H9 (cell line): ENCODE measurements at regions not wholly inside any gene's neighbourhood (a gene's known extent, or its start where the extent isn't known, plus 50 kb on each side); places are given as distances from the start of the nearest gene placed in this dataset.

Source experiments
- DNase-seq: peaks from one replicate; pipeline ENCODE4 v3.0.0-alpha.2; 2017
- H2AFZ ChIP-seq: one replicate; pipeline ENCODE4 v1.6.1; 2013; ENCODE audit warnings: mild to moderate bottlenecking, low read length, control low read depth, moderate library complexity
- H2AK5ac ChIP-seq: 2 replicates; pipeline ENCODE4 v1.6.1; 2013; ENCODE audit warnings: low read length, control low read depth, mixed read lengths; ENCODE audit not compliant: insufficient read length
- H2BK120ac ChIP-seq: one replicate; pipeline ENCODE4 v1.6.1; 2013; ENCODE audit warnings: low read depth, mild to moderate bottlenecking, low read length, control low read depth, inconsistent platforms; ENCODE audit not compliant: poor library complexity, severe bottlenecking
- H2BK12ac ChIP-seq: 2 replicates; pipeline ENCODE4 v1.6.1; 2013; ENCODE audit warnings: low read length, control low read depth, mixed read lengths, low read depth; ENCODE audit not compliant: insufficient read length
- H2BK15ac ChIP-seq: 2 replicates; pipeline ENCODE4 v1.6.1; 2013; ENCODE audit warnings: low read depth, low read length, control low read depth
- H2BK20ac ChIP-seq: one replicate; pipeline ENCODE4 v1.6.1; 2013; ENCODE audit warnings: low read depth, mild to moderate bottlenecking, low read length, control low read depth, inconsistent platforms; ENCODE audit not compliant: poor library complexity, severe bottlenecking
- H2BK5ac ChIP-seq: 2 replicates; pipeline ENCODE4 v1.6.1; 2013; ENCODE audit warnings: low read length, control low read depth, mixed read lengths; ENCODE audit not compliant: insufficient read length
- H3K14ac ChIP-seq: 2 replicates; pipeline ENCODE4 v1.6.1; 2013; ENCODE audit warnings: low read length, control low read depth; ENCODE audit not compliant: insufficient read depth
- H3K18ac ChIP-seq: 2 replicates; pipeline ENCODE4 v1.6.1; 2013; ENCODE audit warnings: low read depth, mild to moderate bottlenecking, mixed read lengths, low read length, control low read depth; ENCODE audit not compliant: insufficient read length
- H3K23ac ChIP-seq: 2 replicates; pipeline ENCODE4 v1.6.1; 2013; ENCODE audit warnings: low read length, control low read depth, mixed read lengths, low read depth; ENCODE audit not compliant: insufficient read length
- H3K23me2 ChIP-seq: 2 replicates; pipeline ENCODE4 v1.6.1; 2013; ENCODE audit warnings: low read depth, mild to moderate bottlenecking, mixed read lengths, low read length, control low read depth; ENCODE audit not compliant: insufficient read length, poor library complexity, severe bottlenecking
- H3K27ac ChIP-seq: 2 replicates; pipeline ENCODE4 v1.5.1; 2013; ENCODE audit warnings: low read length, control low read depth, mixed read lengths, low read depth; ENCODE audit not compliant: insufficient read length
- H3K27me3 ChIP-seq: 2 replicates; pipeline ENCODE4 v1.6.1; 2013; ENCODE audit warnings: low read length, control low read depth, inconsistent platforms; ENCODE audit not compliant: insufficient read depth
- H3K4ac ChIP-seq: 2 replicates; pipeline ENCODE4 v1.6.1; 2013; ENCODE audit warnings: low read depth, mild to moderate bottlenecking, control low read depth, inconsistent platforms, low read length, moderate library complexity
- H3K4me1 ChIP-seq: 2 replicates; pipeline ENCODE4 v1.6.1; 2013; ENCODE audit warnings: low read length, control low read depth, inconsistent platforms; ENCODE audit not compliant: insufficient read depth
- H3K4me2 ChIP-seq: 2 replicates; pipeline ENCODE4 v1.6.1; 2013; ENCODE audit warnings: low read length, control low read depth, mixed read lengths; ENCODE audit not compliant: insufficient read length, insufficient read depth
- H3K56ac ChIP-seq: 2 replicates; pipeline ENCODE4 v1.6.1; 2013; ENCODE audit warnings: low read depth, mild to moderate bottlenecking, mixed read lengths, low read length, control low read depth; ENCODE audit not compliant: insufficient read length
- H3K79me1 ChIP-seq: 2 replicates; pipeline ENCODE4 v1.6.1; 2013; ENCODE audit warnings: low read depth, mild to moderate bottlenecking, moderate library complexity, low read length, control low read depth, inconsistent platforms; ENCODE audit not compliant: insufficient read depth, poor library complexity, severe bottlenecking
- H3K79me2 ChIP-seq: 2 replicates; pipeline ENCODE4 v1.6.1; 2013; ENCODE audit warnings: low read length, control low read depth, inconsistent platforms; ENCODE audit not compliant: insufficient read depth
- H3K9ac ChIP-seq: 2 replicates; pipeline ENCODE4 v1.6.1; 2013; ENCODE audit warnings: low read length, control low read depth, mixed read lengths; ENCODE audit not compliant: insufficient read length; ENCODE audit errors: extremely low read depth
- H3K9me3 ChIP-seq: one replicate; pipeline ENCODE4 v1.6.1; 2013; ENCODE audit warnings: low read depth, low read length, inconsistent platforms; ENCODE audit not compliant: control insufficient read depth
- H3T11ph ChIP-seq: one replicate; pipeline ENCODE4 v1.6.1; 2013; ENCODE audit warnings: mild to moderate bottlenecking, low read length, control low read depth, inconsistent platforms
- H4K20me1 ChIP-seq: one replicate; pipeline ENCODE4 v1.6.1; 2013; ENCODE audit not compliant: control insufficient read depth, insufficient read length, insufficient read depth
- H4K5ac ChIP-seq: 2 replicates; pipeline ENCODE4 v1.6.1; 2013; ENCODE audit warnings: low read depth, mild to moderate bottlenecking, mixed read lengths, low read length, control low read depth; ENCODE audit not compliant: insufficient read length
- H4K8ac ChIP-seq: replicated peaks from 2 replicates; pipeline ENCODE4 v1.6.1; 2013; ENCODE audit warnings: low read length, control low read depth, mixed read lengths, low read depth; ENCODE audit not compliant: insufficient read length
- H4K91ac ChIP-seq: 2 replicates; pipeline ENCODE4 v1.6.1; 2013; ENCODE audit warnings: low read depth, mild to moderate bottlenecking, moderate library complexity, mixed read lengths, low read length, control low read depth; ENCODE audit not compliant: insufficient read length
- H3K27ac Mint-ChIP-seq, 3 experiments: 2 replicates in 2 of 3; 3 replicates in 1 of 3; pipeline ENCODE4 v1.8.0; 2020 to 2021; ENCODE audit warnings: mixed read lengths in 3 of 3, mild to moderate bottlenecking in 1 of 3, moderate library complexity in 1 of 3
- H3K27me3 Mint-ChIP-seq: 2 replicates; pipeline ENCODE4 v1.8.0; 2021; ENCODE audit warnings: low read depth, mild to moderate bottlenecking, moderate library complexity, mixed read lengths
- H3K36me3 Mint-ChIP-seq, 3 experiments: 2 replicates in 2 of 3; 3 replicates in 1 of 3; pipeline ENCODE4 v1.8.0; 2020 to 2021; ENCODE audit warnings: low read depth in 3 of 3, mixed read lengths in 3 of 3; ENCODE audit not compliant: insufficient read depth in 1 of 3
- H3K4me1 Mint-ChIP-seq, 2 experiments: 2 replicates each; pipeline ENCODE4 v1.8.0; 2020; ENCODE audit warnings: mixed read lengths in 2 of 2
- H3K4me3 Mint-ChIP-seq, 2 experiments: 2 replicates in 1 of 2; 3 replicates in 1 of 2; pipeline ENCODE4 v1.8.0; 2020 to 2021; ENCODE audit warnings: mild to moderate bottlenecking in 2 of 2, mixed read lengths in 2 of 2, moderate library complexity in 1 of 2
- H3K9me3 Mint-ChIP-seq, 2 experiments: 2 replicates in 1 of 2; 3 replicates in 1 of 2; pipeline ENCODE4 v1.8.0; 2020; ENCODE audit warnings: mild to moderate bottlenecking in 2 of 2, mixed read lengths in 2 of 2, moderate library complexity in 1 of 2
- CTCF ChIP-seq: fragments of 200-600 bp; sonication (generic); conservative IDR thresholded peaks from 3 replicates; pipeline ENCODE4 v1.8.0; 2021; ENCODE audit warnings: antibody characterized with exemption, mild to moderate bottlenecking
- WGBS: extraction: QIAGEN DNeasy Blood & Tissue Kit; methylation state at CpG from one replicate; pipeline ENCODE4 v1.1.7; 2013; ENCODE audit warnings: missing lambda C conversion rate, low lambda C conversion rate, mixed read lengths; ENCODE audit not compliant: insufficient read length; ENCODE audit errors: extremely low coverage; 5-methylcytosine and 5-hydroxymethylcytosine counted together

GRCh38 chr7:115689941-115690340, 340.6 kb downstream of the TFEC start:
- Histone ChIP-seq H3T11ph (no peak overlapping the region), H3K4ac (no peak overlapping the region), H4K91ac (no peak overlapping the region), H3K23me2 (no peaks in the 10 kb centered on the region), H4K20me1 (no peaks in the 10 kb centered on the region), H3K79me2 (no peaks in the 10 kb centered on the region), H4K5ac (no peak overlapping the region), H3K79me1 (no peaks in the 10 kb centered on the region), H2BK12ac (no peak overlapping the region), H3K56ac (no peak overlapping the region), H2BK120ac (no peak overlapping the region), H3K27me3 (no peaks in the 10 kb centered on the region), H2BK20ac (no peak overlapping the region), H2BK5ac (no peak overlapping the region), H3K18ac (no peak overlapping the region), H2AFZ (no peak overlapping the region), H3K27ac (no peak overlapping the region), H3K9ac (no peak overlapping the region), H3K9me3 (no peaks in the 10 kb centered on the region), H3K14ac (no peak overlapping the region), H3K4me1 (no peaks in the 10 kb centered on the region), H4K8ac (no peak overlapping the region), H3K4me2 (no peak overlapping the region), H2BK15ac (no peak overlapping the region), H3K23ac (no peak overlapping the region), H2AK5ac (no peak overlapping the region)
- no peak for DNase-seq
- TF ChIP-seq CTCF, result no peak
- no peaks in the 10 kb centered on the region for H3K36me3 Mint-ChIP-seq
- WGBS, result no CpG with 5 or more reads among the region's 1 CpG
- no peaks in the 10 kb centered on the region for H3K27me3 Mint-ChIP-seq
- no peaks in the 10 kb centered on the region for H3K4me1 Mint-ChIP-seq
- H3K27ac Mint-ChIP-seq, result no peak overlapping the region
- H3K9me3 Mint-ChIP-seq, result no peaks in the 10 kb centered on the region
- no peak overlapping the region for H3K4me3 Mint-ChIP-seq
